ENCODE measurements at regions not wholly inside any gene's neighbourhood (a gene's known extent, or its start where the extent isn't known, plus 50 kb on each side); places are given as distances from the start of the nearest gene placed in this dataset.

- DNase-seq (no peak), ATAC-seq (ENCODE audit: poor library complexity) (no peak)
- POLR2A ChIA-PET: no interaction called here
- H3K4me3 Mint-ChIP-seq: no peak overlapping the region
- Histone ChIP-seq H3K36me3 (ENCODE audit: insufficient read depth, low read length) (no peaks in the 10 kb centered on the region), H3K27me3 (ENCODE audit: control insufficient read depth in 1 of 2, insufficient read depth in 2 of 2, low read length in 2 of 2) (no peaks in the 10 kb centered on the region), H3K4me3 (ENCODE audit: low read length) (no peak overlapping the region), H3K4me1 (ENCODE audit: insufficient read depth, low read length) (no peaks in the 10 kb centered on the region), H3K27ac (ENCODE audit: low read depth in 1 of 2, low read length in 2 of 2) (no peak overlapping the region), H3K9me3 (ENCODE audit: control insufficient read depth in 1 of 2, insufficient read depth in 1 of 2, low read length in 2 of 2) (peaks cover 0 to 4% of the 10 kb centered on the region in 2 experiments)
- H3K4me1 Mint-ChIP-seq (ENCODE audit: low read depth): no peaks in the 10 kb centered on the region
- peaks cover 1% of the 10 kb centered on the region for H3K9me3 Mint-ChIP-seq
- H3K36me3 Mint-ChIP-seq (ENCODE audit: low read depth): no peaks in the 10 kb centered on the region
- no peak overlapping the region for H3K27ac Mint-ChIP-seq
- H3K27me3 Mint-ChIP-seq: no peaks in the 10 kb centered on the region
- CTCF ChIA-PET: no interaction called here
- TF ChIP-seq CTCF (IDR thresholded peaks at IDR 0.05): no peak
- intact Hi-C loops (cut with DNase I, micrococcal nuclease): no loop called here
These were observed 161.1 kb downstream of the NUAK1 start for GRCh38 chr12:105977652-105978051.

- peaks cover 1% of the 10 kb centered on the region for H3K9me3 Mint-ChIP-seq
- ATAC-seq (ENCODE audit: poor library complexity) (no peak), DNase-seq (no peak)
- no peaks in the 10 kb centered on the region for H3K4me1 Mint-ChIP-seq (ENCODE audit: low read depth)
- Histone ChIP-seq H3K9me3 (ENCODE audit: control insufficient read depth in 1 of 2, insufficient read depth in 1 of 2, low read length in 2 of 2) (peaks cover 0 to 4% of the 10 kb centered on the region in 2 experiments), H3K27me3 (ENCODE audit: control insufficient read depth in 1 of 2, insufficient read depth in 2 of 2, low read length in 2 of 2) (no peaks in the 10 kb centered on the region), H3K27ac (ENCODE audit: low read depth in 1 of 2, low read length in 2 of 2) (no peak overlapping the region), H3K4me3 (ENCODE audit: low read length) (no peak overlapping the region), H3K36me3 (ENCODE audit: insufficient read depth, low read length) (no peaks in the 10 kb centered on the region), H3K4me1 (ENCODE audit: insufficient read depth, low read length) (no peaks in the 10 kb centered on the region)
- H3K27ac Mint-ChIP-seq: no peak overlapping the region
- CTCF ChIA-PET: no interaction called here
- POLR2A ChIA-PET: no interaction called here
- no peaks in the 10 kb centered on the region for H3K36me3 Mint-ChIP-seq (ENCODE audit: low read depth)
- intact Hi-C loops (cut with DNase I, micrococcal nuclease): no loop called here
- no peak overlapping the region for H3K4me3 Mint-ChIP-seq
- no peak for TF ChIP-seq CTCF (IDR thresholded peaks at IDR 0.05)
- H3K27me3 Mint-ChIP-seq: no peaks in the 10 kb centered on the region
These were observed 160.5 kb downstream of the NUAK1 start for GRCh38 chr12:105978276-105978675.

GRCh38 chr12:105978686-105979085, 160.1 kb downstream of the NUAK1 start:
- Mint-ChIP-seq H3K27ac (no peak overlapping the region), H3K9me3 (peaks cover 1% of the 10 kb centered on the region), H3K4me3 (no peak overlapping the region), H3K27me3 (no peaks in the 10 kb centered on the region), H3K4me1 (ENCODE audit: low read depth) (no peaks in the 10 kb centered on the region), H3K36me3 (ENCODE audit: low read depth) (no peaks in the 10 kb centered on the region)
- intact Hi-C loops (cut with DNase I, micrococcal nuclease): no loop called here
- ChIA-PET CTCF (no interaction called here), POLR2A (no interaction called here)
- Histone ChIP-seq H3K9me3 (ENCODE audit: control insufficient read depth in 1 of 2, insufficient read depth in 1 of 2, low read length in 2 of 2) (peaks cover 0 to 4% of the 10 kb centered on the region in 2 experiments), H3K36me3 (ENCODE audit: insufficient read depth, low read length) (no peaks in the 10 kb centered on the region), H3K27me3 (ENCODE audit: control insufficient read depth in 1 of 2, insufficient read depth in 2 of 2, low read length in 2 of 2) (no peaks in the 10 kb centered on the region), H3K4me1 (ENCODE audit: insufficient read depth, low read length) (no peaks in the 10 kb centered on the region), H3K27ac (ENCODE audit: low read depth in 1 of 2, low read length in 2 of 2) (no peak overlapping the region), H3K4me3 (ENCODE audit: low read length) (no peak overlapping the region)
- ATAC-seq (ENCODE audit: poor library complexity): no peak
- no peak for TF ChIP-seq CTCF (IDR thresholded peaks at IDR 0.05)
- no peak for DNase-seq

Measured in CD4-positive, alpha-beta T cell (primary cell).